Thymus (tissue), 11 donors: ENCODE measurements at regions not wholly inside any gene's neighbourhood (a gene's known extent, or its start where the extent isn't known, plus 50 kb on each side); places are given as distances from the start of the nearest gene placed in this dataset.
"Not testable (repeated sequence)": the region's sequence is repeated elsewhere in the genome, so short reads cannot be mapped to it uniquely, and the experiment has no call there.

Experiments used
- DNase-seq, 9 donors: peaks; one replicate each; pipeline ENCODE4 v3.0.0-alpha.2; 2013; ENCODE audit warnings: low spot score in 9 of 9, low read depth in 6 of 9, missing footprints in 1 of 9
- H3K27ac ChIP-seq, 2 donors: one replicate each; pipeline ENCODE4 v1.5.1; 2013; ENCODE audit warnings: control low read depth in 1 of 2, low read depth in 1 of 2, low read length in 1 of 2, mild to moderate bottlenecking in 1 of 2, moderate library complexity in 1 of 2
- H3K27me3 ChIP-seq, 2 donors: one replicate each; pipeline ENCODE4 v1.5.1; 2013; ENCODE audit warnings: low read length in 1 of 2; ENCODE audit not compliant: control insufficient read depth in 2 of 2, insufficient read depth in 1 of 2
- H3K36me3 ChIP-seq, 2 donors: one replicate each; pipeline ENCODE4 v1.5.1; 2013; ENCODE audit warnings: low read length in 1 of 2, mild to moderate bottlenecking in 1 of 2, moderate library complexity in 1 of 2; ENCODE audit not compliant: control insufficient read depth in 2 of 2, insufficient read depth in 2 of 2
- H3K4me1 ChIP-seq, 2 donors: one replicate each; pipeline ENCODE4 v1.5.1; 2013; ENCODE audit warnings: low read length in 2 of 2; ENCODE audit not compliant: control insufficient read depth in 2 of 2, insufficient read depth in 2 of 2
- H3K4me3 ChIP-seq, 2 donors: one replicate each; pipeline ENCODE4 v1.5.1; 2013; ENCODE audit warnings: low read length in 2 of 2, control low read depth in 1 of 2, mild to moderate bottlenecking in 1 of 2
- H3K9me3 ChIP-seq, 2 donors: one replicate each; pipeline ENCODE4 v1.5.1; 2013; ENCODE audit warnings: low read length in 1 of 2, mild to moderate bottlenecking in 1 of 2; ENCODE audit not compliant: control insufficient read depth in 2 of 2, insufficient read depth in 1 of 2
- WGBS: extraction: QIAGEN DNeasy Blood & Tissue Kit; methylation state at CpG from one replicate; pipeline ENCODE4 v1.1.7; 2013; 5-methylcytosine and 5-hydroxymethylcytosine counted together
- donor health status: healthy.

DNA sequence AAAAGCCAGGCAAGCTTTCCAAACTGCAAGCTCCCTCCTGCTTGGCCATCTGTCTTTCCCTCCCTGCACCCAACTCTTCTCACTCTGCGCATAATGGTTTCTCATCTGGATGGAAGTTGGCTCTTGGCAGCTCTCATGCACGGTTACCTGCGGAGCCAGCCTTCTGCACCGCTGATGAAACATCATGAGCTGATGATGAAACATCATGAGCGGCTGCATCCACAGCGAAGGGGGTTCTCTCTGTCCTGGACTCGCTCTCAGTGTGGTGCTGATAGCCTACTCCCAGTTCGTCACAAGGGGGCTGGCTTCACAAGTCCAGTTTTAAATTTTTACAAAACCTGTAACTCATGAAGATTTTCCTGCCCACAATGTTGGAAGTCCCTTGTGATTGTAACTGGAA lies 457.5 kb downstream of the ACTR3B start:
- WGBS, result 95% methylated on average over 8 of the region's 8 CpGs
- DNase-seq, result no peak
- H3K27me3 ChIP-seq, result no peaks in the 10 kb centered on the region
- no peaks in the 10 kb centered on the region for H3K36me3 ChIP-seq
- no peaks in the 10 kb centered on the region for H3K4me1 ChIP-seq
- H3K4me3 ChIP-seq, result no peak overlapping the region
- no peak overlapping the region for H3K27ac ChIP-seq
- peaks cover 3 to 11% of the 10 kb centered on the region in 2 donors for H3K9me3 ChIP-seq

DNA sequence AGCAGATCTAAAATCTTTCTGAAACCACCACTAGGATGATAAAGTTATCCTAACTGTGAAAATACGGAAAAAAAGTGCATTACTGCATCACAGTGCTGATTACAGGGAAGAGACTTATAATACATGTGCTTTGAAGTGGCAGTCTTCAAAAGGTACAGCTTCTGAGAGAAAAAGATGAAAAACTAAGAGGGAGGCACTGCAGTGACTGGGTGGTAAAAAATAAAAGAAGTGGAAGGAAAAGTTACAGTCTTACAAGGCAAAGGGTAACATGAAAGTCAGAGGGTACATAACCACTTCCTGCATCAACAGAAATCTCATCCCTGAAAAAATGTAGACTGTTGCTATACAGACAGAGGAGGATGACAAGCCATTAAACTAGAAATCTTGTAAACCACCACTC lies 465.3 kb downstream of the ACTR3B start:
- DNase-seq, result peak in 1 of 9 donors; percentile 9
- no peaks in the 10 kb centered on the region for H3K36me3 ChIP-seq

DNA sequence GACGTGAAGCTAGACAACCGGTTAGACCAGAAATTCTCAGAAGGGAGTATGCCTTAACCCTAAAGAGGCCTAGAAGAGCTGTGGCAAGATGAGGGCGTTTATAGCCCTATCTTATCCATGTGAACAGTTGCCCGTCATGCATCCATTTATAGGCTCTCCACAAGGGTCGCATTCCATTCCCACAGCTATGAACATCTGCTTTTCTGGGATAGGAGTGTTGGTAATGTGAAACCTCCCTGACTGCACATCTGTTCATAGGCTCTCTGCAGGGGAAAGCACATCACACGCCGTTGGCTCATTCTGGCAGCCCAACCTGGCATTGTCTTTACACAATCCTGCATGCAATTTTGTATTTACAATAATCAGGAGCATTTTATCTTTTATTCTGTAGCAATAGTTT lies 485.6 kb downstream of the ACTR3B start:
- not testable (repeated sequence) for H3K27me3 ChIP-seq, H3K36me3 ChIP-seq, H3K9me3 ChIP-seq, H3K27ac ChIP-seq, H3K4me3 ChIP-seq, H3K4me1 ChIP-seq, DNase-seq
- 90% methylated on average over 7 of the region's 7 CpGs for WGBS

More for the DNA sequence above, 465.3 kb downstream of the ACTR3B start:
- H3K4me3 ChIP-seq, result no peak overlapping the region
- H3K4me1 ChIP-seq, result no peaks in the 10 kb centered on the region
- no peak overlapping the region for H3K27ac ChIP-seq
- 78% methylated on average over 1 of the region's 1 CpG for WGBS
- H3K9me3 ChIP-seq, result peaks cover 0 to 7% of the 10 kb centered on the region in 2 donors
- no peaks in the 10 kb centered on the region for H3K27me3 ChIP-seq

DNA sequence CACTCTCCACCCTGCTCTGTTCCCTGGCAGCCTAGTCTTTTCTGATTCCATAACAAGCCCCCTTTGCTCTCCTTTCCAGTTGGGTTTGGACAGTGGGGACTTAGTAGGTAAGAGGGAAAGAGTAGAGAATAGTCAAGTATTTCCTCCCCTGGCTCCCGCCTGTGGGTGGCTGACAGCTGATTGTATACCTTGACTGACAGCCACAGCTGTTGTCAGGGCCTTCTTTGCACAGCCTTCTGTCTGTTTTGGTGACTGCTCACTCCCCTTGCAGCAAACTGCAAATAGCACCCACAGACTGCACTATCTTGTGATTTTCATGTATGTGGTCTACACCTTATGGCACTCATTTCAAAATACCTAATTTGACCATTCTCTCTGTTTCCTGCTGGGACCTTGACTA lies 486.3 kb downstream of the ACTR3B start:
- no peaks in the 10 kb centered on the region for H3K27me3 ChIP-seq
- no peak for DNase-seq
- no peaks in the 10 kb centered on the region for H3K36me3 ChIP-seq
- no peak overlapping the region for H3K27ac ChIP-seq
- WGBS, result 95% methylated on average over 1 of the region's 1 CpG
- no peaks in the 10 kb centered on the region for H3K9me3 ChIP-seq
- no peak overlapping the region for H3K4me3 ChIP-seq
- no peaks in the 10 kb centered on the region for H3K4me1 ChIP-seq

DNA sequence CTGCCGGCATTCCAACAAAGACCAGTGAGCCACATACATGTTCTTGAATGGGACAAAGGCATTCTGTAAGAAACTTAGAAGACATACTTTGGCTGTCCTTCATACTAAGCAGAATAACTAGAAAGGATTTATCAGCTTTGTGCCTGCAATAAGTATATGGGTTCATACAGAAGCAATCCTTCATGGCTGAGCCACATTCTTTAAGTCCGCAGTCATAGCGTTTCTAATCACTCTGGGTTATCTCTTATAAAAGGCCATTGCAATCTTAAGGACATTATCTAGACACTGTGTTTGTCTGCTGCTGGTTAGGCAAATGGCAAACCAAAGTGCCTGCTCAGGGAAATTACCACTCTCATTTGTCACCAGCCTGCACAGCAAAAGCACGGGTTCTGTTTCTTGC lies 488.4 kb downstream of the ACTR3B start:
- Histone ChIP-seq H3K36me3 (no peaks in the 10 kb centered on the region), H3K4me3 (no peak overlapping the region)
- 91% methylated on average over 4 of the region's 4 CpGs for WGBS

DNA sequence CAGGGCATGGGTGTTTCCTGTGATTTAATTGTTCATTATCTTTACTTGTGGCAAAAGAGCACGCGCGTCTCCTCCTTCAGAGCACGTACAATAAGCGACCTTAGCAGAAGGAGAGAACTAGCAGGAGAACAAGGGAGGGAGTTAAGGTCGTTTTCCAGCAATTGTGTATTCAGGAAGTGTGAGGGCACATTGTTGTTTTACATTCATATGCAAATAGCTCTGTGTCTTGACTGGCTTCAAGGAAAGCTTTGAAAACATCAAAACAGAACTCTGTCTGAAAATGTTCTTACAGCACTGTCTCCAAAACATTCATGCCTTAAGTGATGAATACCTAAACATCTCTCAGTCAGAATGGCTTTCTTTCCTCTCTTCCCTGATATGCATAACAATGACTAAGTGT lies 499.1 kb downstream of the ACTR3B start:
- Histone ChIP-seq H3K4me1 (no peaks in the 10 kb centered on the region), H3K27ac (no peak overlapping the region), H3K4me3 (no peak overlapping the region), H3K36me3 (no peaks in the 10 kb centered on the region), H3K9me3 (no peaks in the 10 kb centered on the region), H3K27me3 (no peaks in the 10 kb centered on the region)
- DNase-seq, result no peak
- 82% methylated on average over 6 of the region's 6 CpGs for WGBS

More for the DNA sequence above, 488.4 kb downstream of the ACTR3B start:
- DNase-seq, result no peak
- no peaks in the 10 kb centered on the region for H3K9me3 ChIP-seq
- no peaks in the 10 kb centered on the region for H3K4me1 ChIP-seq
- H3K27ac ChIP-seq, result no peak overlapping the region
- no peaks in the 10 kb centered on the region for H3K27me3 ChIP-seq

DNA sequence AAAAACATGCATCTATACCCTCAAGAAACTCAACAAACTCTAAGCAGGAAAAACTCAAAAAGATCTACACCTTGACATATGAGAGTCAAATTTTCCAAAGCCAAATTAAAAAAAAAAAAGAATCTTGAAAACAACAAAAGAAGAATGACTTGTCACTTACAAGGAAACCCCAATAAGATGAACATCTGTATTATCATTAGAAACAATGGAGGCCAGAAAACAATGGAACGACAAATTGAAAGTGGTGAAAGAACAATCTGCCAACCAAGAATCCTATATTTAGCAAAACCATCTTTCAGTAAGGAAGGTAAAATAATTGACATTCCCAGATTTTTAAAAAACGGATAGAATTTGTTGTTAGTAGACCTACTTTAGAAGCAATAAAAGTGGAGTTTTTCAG lies 516.8 kb downstream of the ACTR3B start:
- Histone ChIP-seq H3K27ac (no peak overlapping the region), H3K4me3 (no peak overlapping the region), H3K36me3 (no peaks in the 10 kb centered on the region), H3K27me3 (no peaks in the 10 kb centered on the region), H3K9me3 (no peaks in the 10 kb centered on the region), H3K4me1 (no peaks in the 10 kb centered on the region)
- 96% methylated on average over 2 of the region's 2 CpGs for WGBS
- no peak for DNase-seq

DNA sequence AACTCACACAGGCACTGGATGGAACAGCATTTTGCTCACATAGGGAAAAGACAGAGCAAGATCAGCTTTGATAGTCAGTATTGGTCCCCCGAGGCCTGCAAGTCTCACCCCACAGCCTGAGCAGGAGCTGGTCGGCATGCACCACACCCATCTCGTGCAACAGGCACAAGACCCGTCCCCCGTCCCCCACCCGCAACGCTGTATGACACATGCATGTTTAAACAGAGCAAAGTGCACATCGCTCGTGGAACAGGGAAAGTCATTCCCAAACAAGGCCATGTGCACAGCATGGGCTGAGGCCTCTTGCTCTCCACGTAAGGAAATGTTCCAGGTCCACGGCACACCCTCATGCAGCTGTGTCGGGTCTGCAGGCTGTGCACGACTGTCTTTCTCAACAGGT lies 527.2 kb downstream of the ACTR3B start:
- no peaks in the 10 kb centered on the region for H3K9me3 ChIP-seq
- H3K4me1 ChIP-seq, result no peaks in the 10 kb centered on the region
- H3K27me3 ChIP-seq, result no peaks in the 10 kb centered on the region
- no peak overlapping the region for H3K27ac ChIP-seq
- 95% methylated on average over 13 of the region's 13 CpGs for WGBS
- H3K36me3 ChIP-seq, result no peaks in the 10 kb centered on the region
- H3K4me3 ChIP-seq, result no peak overlapping the region
- no peak for DNase-seq

DNA sequence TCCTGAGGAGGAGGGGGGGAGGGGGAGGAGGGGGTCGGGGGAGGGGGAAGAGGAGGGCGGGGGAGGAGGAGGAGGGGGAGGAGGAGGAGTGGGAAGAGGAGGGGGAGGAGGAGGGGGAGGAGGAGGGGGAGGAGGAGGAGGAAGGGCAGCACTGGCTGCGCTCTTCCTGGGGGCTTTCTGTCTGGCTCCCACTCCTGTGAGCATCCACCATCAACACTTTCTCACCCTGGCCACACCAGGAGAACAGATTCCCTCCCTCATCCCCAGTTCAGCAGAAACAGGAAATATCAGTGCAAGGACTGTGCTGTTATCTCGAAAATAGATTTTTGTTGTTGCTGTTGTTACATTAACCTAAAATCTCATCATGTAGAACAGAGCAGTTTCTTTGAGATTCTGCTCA lies 530.5 kb downstream of the ACTR3B start:
- no peak for DNase-seq
- Histone ChIP-seq H3K4me3 (no peak overlapping the region), H3K36me3 (no peaks in the 10 kb centered on the region), H3K27ac (no peak overlapping the region), H3K27me3 (no peaks in the 10 kb centered on the region), H3K4me1 (no peaks in the 10 kb centered on the region), H3K9me3 (no peaks in the 10 kb centered on the region)
- 51% methylated on average over 2 of the region's 4 CpGs for WGBS

DNA sequence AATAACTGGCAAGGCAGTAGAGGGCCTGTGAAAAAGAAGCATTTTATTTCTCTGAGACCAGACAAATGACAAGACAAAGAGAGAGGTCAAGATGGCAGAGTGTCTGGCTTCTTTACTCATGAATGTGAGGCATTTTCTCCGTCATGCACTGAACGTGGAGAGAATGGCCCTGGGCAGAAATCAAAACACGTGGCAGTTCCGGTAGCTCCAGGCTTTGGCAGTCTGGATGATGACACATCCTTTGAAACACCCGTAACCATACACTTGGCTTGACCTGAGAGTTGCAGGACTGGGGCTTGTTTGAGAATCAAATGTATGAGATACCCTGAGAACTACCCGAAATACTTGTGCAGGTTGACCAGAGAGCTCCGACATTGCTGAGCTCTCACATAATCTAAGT lies 537.6 kb downstream of the ACTR3B start:
- no peak overlapping the region for H3K27ac ChIP-seq
- 91% methylated on average over 7 of the region's 7 CpGs for WGBS
- no peak overlapping the region for H3K4me3 ChIP-seq
- H3K4me1 ChIP-seq, result no peaks in the 10 kb centered on the region
- H3K36me3 ChIP-seq, result no peaks in the 10 kb centered on the region
- no peaks in the 10 kb centered on the region for H3K27me3 ChIP-seq
- H3K9me3 ChIP-seq, result no peaks in the 10 kb centered on the region
- no peak for DNase-seq
